ENCODE measurements at regions not wholly inside any gene's neighbourhood (a gene's known extent, or its start where the extent isn't known, plus 50 kb on each side); places are given as distances from the start of the nearest gene placed in this dataset.
A peak's percentile ranks its signal among the peaks of the same experiment; 100 is the strongest.
"Not testable (repeated sequence)": the region's sequence is repeated elsewhere in the genome, so short reads cannot be mapped to it uniquely, and the experiment has no call there.

- Mint-ChIP-seq H3K4me3 (ENCODE audit: unreplicated experiment) (no peak overlapping the region), H3K27ac (ENCODE audit: unreplicated experiment) (no peak overlapping the region), H3K27me3 (ENCODE audit: unreplicated experiment) (peaks cover 1% of the 10 kb centered on the region), H3K36me3 (ENCODE audit: low read depth, unreplicated experiment) (no peaks in the 10 kb centered on the region), H3K9me3 (ENCODE audit: unreplicated experiment) (no peaks in the 10 kb centered on the region), H3K4me1 (ENCODE audit: unreplicated experiment) (no peaks in the 10 kb centered on the region)
- TF ChIP-seq, protein P1, sequence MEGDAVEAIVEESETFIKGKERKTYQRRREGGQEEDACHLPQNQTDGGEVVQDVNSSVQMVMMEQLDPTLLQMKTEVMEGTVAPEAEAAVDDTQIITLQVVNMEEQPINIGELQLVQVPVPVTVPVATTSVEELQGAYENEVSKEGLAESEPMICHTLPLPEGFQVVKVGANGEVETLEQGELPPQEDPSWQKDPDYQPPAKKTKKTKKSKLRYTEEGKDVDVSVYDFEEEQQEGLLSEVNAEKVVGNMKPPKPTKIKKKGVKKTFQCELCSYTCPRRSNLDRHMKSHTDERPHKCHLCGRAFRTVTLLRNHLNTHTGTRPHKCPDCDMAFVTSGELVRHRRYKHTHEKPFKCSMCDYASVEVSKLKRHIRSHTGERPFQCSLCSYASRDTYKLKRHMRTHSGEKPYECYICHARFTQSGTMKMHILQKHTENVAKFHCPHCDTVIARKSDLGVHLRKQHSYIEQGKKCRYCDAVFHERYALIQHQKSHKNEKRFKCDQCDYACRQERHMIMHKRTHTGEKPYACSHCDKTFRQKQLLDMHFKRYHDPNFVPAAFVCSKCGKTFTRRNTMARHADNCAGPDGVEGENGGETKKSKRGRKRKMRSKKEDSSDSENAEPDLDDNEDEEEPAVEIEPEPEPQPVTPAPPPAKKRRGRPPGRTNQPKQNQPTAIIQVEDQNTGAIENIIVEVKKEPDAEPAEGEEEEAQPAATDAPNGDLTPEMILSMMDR (IDR thresholded peaks at IDR 0.05; ENCODE audit: unreplicated experiment), result no peak
- no peak for DNase-seq (ENCODE audit: low spot score)
Observed at GRCh38 chr7:136116186-136116585, 139.0 kb upstream of the MTPN start.

- Mint-ChIP-seq H3K27me3 (ENCODE audit: unreplicated experiment) (peaks cover 1% of the 10 kb centered on the region), H3K27ac (ENCODE audit: unreplicated experiment) (no peak overlapping the region), H3K4me1 (ENCODE audit: unreplicated experiment) (no peaks in the 10 kb centered on the region), H3K4me3 (ENCODE audit: unreplicated experiment) (no peak overlapping the region), H3K36me3 (ENCODE audit: low read depth, unreplicated experiment) (no peaks in the 10 kb centered on the region), H3K9me3 (ENCODE audit: unreplicated experiment) (no peaks in the 10 kb centered on the region)
- TF ChIP-seq, protein P1 (IDR thresholded peaks at IDR 0.05; ENCODE audit: unreplicated experiment), result peak; percentile 91
- DNase-seq (ENCODE audit: low spot score), result peak; percentile 69
Observed at GRCh38 chr7:136114966-136115762, 138.0 kb upstream of the MTPN start.

- not testable (repeated sequence) for H3K4me3 Mint-ChIP-seq (ENCODE audit: unreplicated experiment); H3K36me3 Mint-ChIP-seq (ENCODE audit: low read depth, unreplicated experiment); DNase-seq (ENCODE audit: low spot score); H3K27me3 Mint-ChIP-seq (ENCODE audit: unreplicated experiment); H3K4me1 Mint-ChIP-seq (ENCODE audit: unreplicated experiment); H3K27ac Mint-ChIP-seq (ENCODE audit: unreplicated experiment); H3K9me3 Mint-ChIP-seq (ENCODE audit: unreplicated experiment)
Observed at GRCh38 chr7:136114467-136114866, 137.3 kb upstream of the MTPN start.

GRCh38 chr7:136109037-136109436 lies 131.9 kb upstream of the MTPN start:
- not testable (repeated sequence) for H3K27me3 Mint-ChIP-seq (ENCODE audit: unreplicated experiment); H3K27ac Mint-ChIP-seq (ENCODE audit: unreplicated experiment); H3K4me3 Mint-ChIP-seq (ENCODE audit: unreplicated experiment); H3K9me3 Mint-ChIP-seq (ENCODE audit: unreplicated experiment); H3K4me1 Mint-ChIP-seq (ENCODE audit: unreplicated experiment); H3K36me3 Mint-ChIP-seq (ENCODE audit: low read depth, unreplicated experiment); DNase-seq (ENCODE audit: low spot score)

DNA sequence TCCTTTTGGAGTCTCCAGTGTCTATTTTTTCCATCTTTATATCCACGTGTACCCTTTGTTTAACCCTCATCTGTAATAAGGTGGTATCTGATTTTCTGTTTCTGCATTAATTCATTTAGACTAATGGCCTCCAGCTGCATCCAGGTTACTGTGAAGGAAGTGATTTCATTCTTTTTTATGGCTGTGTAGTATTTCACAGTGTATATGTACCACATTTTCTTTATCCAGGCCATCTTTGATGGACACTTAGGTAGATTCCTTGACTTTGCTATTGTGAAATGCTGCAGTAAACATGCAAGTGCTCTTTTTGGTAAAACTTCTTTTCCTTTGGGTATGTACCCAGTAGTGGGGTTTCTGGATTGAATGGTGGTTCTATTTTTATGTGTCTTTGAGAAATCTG lies 128.0 kb upstream of the MTPN start:
- TF ChIP-seq, protein P1 (IDR thresholded peaks at IDR 0.05; ENCODE audit: unreplicated experiment), result no peak
- Mint-ChIP-seq H3K27ac (ENCODE audit: unreplicated experiment) (no peak overlapping the region), H3K36me3 (ENCODE audit: low read depth, unreplicated experiment) (no peaks in the 10 kb centered on the region), H3K4me1 (ENCODE audit: unreplicated experiment) (peaks cover 6% of the 10 kb centered on the region), H3K9me3 (ENCODE audit: unreplicated experiment) (peaks cover 5% of the 10 kb centered on the region), H3K27me3 (ENCODE audit: unreplicated experiment) (peaks cover 1% of the 10 kb centered on the region), H3K4me3 (ENCODE audit: unreplicated experiment) (no peak overlapping the region)
- DNase-seq (ENCODE audit: low spot score), result no peak

GRCh38 chr7:136104269-136104603 lies 127.1 kb upstream of the MTPN start:
- Mint-ChIP-seq H3K9me3 (ENCODE audit: unreplicated experiment) (peaks cover 5% of the 10 kb centered on the region), H3K27ac (ENCODE audit: unreplicated experiment) (no peak overlapping the region), H3K36me3 (ENCODE audit: low read depth, unreplicated experiment) (no peaks in the 10 kb centered on the region), H3K27me3 (ENCODE audit: unreplicated experiment) (peaks cover 4% of the 10 kb centered on the region), H3K4me3 (ENCODE audit: unreplicated experiment) (no peak overlapping the region), H3K4me1 (ENCODE audit: unreplicated experiment) (peaks cover 6% of the 10 kb centered on the region)
- TF ChIP-seq, protein P1 (IDR thresholded peaks at IDR 0.05; ENCODE audit: unreplicated experiment), result no peak
- no peak for DNase-seq (ENCODE audit: low spot score)
